ENCODE measurements at regions not wholly inside any gene's neighbourhood (a gene's known extent, or its start where the extent isn't known, plus 50 kb on each side); places are given as distances from the start of the nearest gene placed in this dataset.

- no peaks in the 10 kb centered on the region for H3K9me3 ChIP-seq (ENCODE audit: control insufficient read depth, low read length)
Measured at GRCh38 chr16:86983621-86984020, 333.6 kb downstream of the C16orf95 start.

DNA sequence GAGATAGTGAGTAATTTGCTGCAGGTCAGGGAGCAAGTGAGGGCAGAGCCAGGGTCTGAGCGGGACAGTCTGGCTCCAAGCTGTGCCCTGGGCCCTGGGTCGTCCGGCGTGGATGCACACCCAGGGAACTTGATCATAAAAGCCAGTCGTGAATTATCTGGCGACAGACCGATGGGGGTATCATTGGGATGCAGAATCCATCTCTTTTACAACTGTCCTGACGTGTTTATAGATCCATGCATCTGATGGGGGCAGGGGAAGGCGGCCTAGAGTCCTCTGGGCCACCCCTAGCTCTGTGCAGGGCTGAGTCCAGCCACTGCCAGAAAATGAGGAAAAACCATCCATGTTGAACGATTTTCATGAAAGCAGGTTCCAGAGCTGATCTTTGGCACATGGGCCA lies 332.8 kb downstream of the C16orf95 start:
- H3K36me3 ChIP-seq (ENCODE audit: control insufficient read depth, insufficient read depth, low read length), result no peaks in the 10 kb centered on the region
- WGBS, 2 experiments, result 91 to 93% methylated on average over 10 of the region's 10 CpGs
- H3K4me1 ChIP-seq (ENCODE audit: control insufficient read depth, insufficient read depth, low read length), result no peaks in the 10 kb centered on the region
- H3K27ac ChIP-seq (ENCODE audit: insufficient read depth, low read depth, low read length, poor library complexity, severe bottlenecking), result no peak overlapping the region
- no peaks in the 10 kb centered on the region for H3K9me3 ChIP-seq (ENCODE audit: control insufficient read depth, low read length)
- no peaks in the 10 kb centered on the region for H3K27me3 ChIP-seq (ENCODE audit: control insufficient read depth, insufficient read depth, low read length, poor library complexity, severe bottlenecking)
- no peak overlapping the region for H3K4me3 ChIP-seq (ENCODE audit: insufficient read depth, low read depth, low read length)

More at GRCh38 chr16:86983621-86984020, 333.6 kb downstream of the C16orf95 start:
- H3K4me1 ChIP-seq (ENCODE audit: control insufficient read depth, insufficient read depth, low read length), result no peaks in the 10 kb centered on the region
- H3K27me3 ChIP-seq (ENCODE audit: control insufficient read depth, insufficient read depth, low read length, poor library complexity, severe bottlenecking), result no peaks in the 10 kb centered on the region
- no peaks in the 10 kb centered on the region for H3K36me3 ChIP-seq (ENCODE audit: control insufficient read depth, insufficient read depth, low read length)
- H3K27ac ChIP-seq (ENCODE audit: insufficient read depth, low read depth, low read length, poor library complexity, severe bottlenecking), result no peak overlapping the region
- H3K4me3 ChIP-seq (ENCODE audit: insufficient read depth, low read depth, low read length), result no peak overlapping the region

GRCh38 chr16:86984991-86985647 lies 332.1 kb downstream of the C16orf95 start:
- WGBS, 2 experiments, result 60% methylated on average over 13 of the region's 13 CpGs
- Histone ChIP-seq H3K9me3 (ENCODE audit: control insufficient read depth, low read length) (no peaks in the 10 kb centered on the region), H3K27me3 (ENCODE audit: control insufficient read depth, insufficient read depth, low read length, poor library complexity, severe bottlenecking) (no peaks in the 10 kb centered on the region), H3K4me3 (ENCODE audit: insufficient read depth, low read depth, low read length) (no peak overlapping the region), H3K4me1 (ENCODE audit: control insufficient read depth, insufficient read depth, low read length) (no peaks in the 10 kb centered on the region), H3K27ac (ENCODE audit: insufficient read depth, low read depth, low read length, poor library complexity, severe bottlenecking) (no peak overlapping the region), H3K36me3 (ENCODE audit: control insufficient read depth, insufficient read depth, low read length) (no peaks in the 10 kb centered on the region)

DNA sequence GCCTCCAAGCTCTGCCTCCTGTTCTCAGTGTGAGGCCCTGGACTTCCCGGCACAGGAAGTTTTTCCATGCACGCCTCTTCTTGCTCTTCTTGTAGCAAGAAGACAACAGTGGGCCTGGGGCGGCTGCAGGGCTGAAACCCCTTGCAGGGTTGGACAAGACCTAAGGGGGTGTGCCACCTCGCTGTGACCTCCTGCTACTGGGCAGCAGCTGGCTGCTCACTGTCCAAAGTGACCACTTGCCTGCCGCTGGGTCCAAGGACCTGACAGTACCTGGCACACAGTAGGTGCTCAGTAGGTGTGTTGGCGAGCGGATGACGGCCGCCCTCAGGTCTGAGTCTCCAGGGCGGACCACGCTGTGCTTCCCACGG lies 331.6 kb downstream of the C16orf95 start:
- H3K4me3 ChIP-seq (ENCODE audit: insufficient read depth, low read depth, low read length), result no peak overlapping the region
- H3K9me3 ChIP-seq (ENCODE audit: control insufficient read depth, low read length), result no peaks in the 10 kb centered on the region
- H3K4me1 ChIP-seq (ENCODE audit: control insufficient read depth, insufficient read depth, low read length), result no peaks in the 10 kb centered on the region
- H3K27me3 ChIP-seq (ENCODE audit: control insufficient read depth, insufficient read depth, low read length, poor library complexity, severe bottlenecking), result no peaks in the 10 kb centered on the region
- 83 to 86% methylated on average over 12 of the region's 12 CpGs for WGBS, 2 experiments
- H3K36me3 ChIP-seq (ENCODE audit: control insufficient read depth, insufficient read depth, low read length), result no peaks in the 10 kb centered on the region
- no peak overlapping the region for H3K27ac ChIP-seq (ENCODE audit: insufficient read depth, low read depth, low read length, poor library complexity, severe bottlenecking)

DNA sequence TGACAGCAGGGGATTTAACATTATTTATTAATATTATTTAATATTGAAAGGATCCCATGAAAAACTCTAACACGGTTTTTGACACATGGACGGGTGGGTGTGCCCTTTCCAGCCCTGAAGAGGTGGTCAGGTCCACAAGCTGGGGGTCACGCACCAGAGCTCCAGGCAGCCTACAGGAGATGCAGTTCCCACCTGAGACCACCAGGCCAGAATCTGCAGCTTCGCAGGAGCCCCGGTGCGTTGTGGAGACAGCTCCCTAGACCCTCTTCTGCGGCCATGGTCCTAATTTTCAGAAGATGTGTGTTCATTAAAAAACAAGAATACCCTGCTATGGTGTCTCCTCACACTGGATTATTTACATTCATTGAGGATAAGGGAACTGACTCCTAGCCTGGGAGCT lies 331.1 kb downstream of the C16orf95 start:
- no peaks in the 10 kb centered on the region for H3K9me3 ChIP-seq (ENCODE audit: control insufficient read depth, low read length)
- no peak overlapping the region for H3K27ac ChIP-seq (ENCODE audit: insufficient read depth, low read depth, low read length, poor library complexity, severe bottlenecking)
- H3K36me3 ChIP-seq (ENCODE audit: control insufficient read depth, insufficient read depth, low read length), result no peaks in the 10 kb centered on the region
- H3K4me1 ChIP-seq (ENCODE audit: control insufficient read depth, insufficient read depth, low read length), result no peaks in the 10 kb centered on the region
- no peaks in the 10 kb centered on the region for H3K27me3 ChIP-seq (ENCODE audit: control insufficient read depth, insufficient read depth, low read length, poor library complexity, severe bottlenecking)
- no peak overlapping the region for H3K4me3 ChIP-seq (ENCODE audit: insufficient read depth, low read depth, low read length)
- 82 to 84% methylated on average over 7 of the region's 7 CpGs for WGBS, 2 experiments

DNA sequence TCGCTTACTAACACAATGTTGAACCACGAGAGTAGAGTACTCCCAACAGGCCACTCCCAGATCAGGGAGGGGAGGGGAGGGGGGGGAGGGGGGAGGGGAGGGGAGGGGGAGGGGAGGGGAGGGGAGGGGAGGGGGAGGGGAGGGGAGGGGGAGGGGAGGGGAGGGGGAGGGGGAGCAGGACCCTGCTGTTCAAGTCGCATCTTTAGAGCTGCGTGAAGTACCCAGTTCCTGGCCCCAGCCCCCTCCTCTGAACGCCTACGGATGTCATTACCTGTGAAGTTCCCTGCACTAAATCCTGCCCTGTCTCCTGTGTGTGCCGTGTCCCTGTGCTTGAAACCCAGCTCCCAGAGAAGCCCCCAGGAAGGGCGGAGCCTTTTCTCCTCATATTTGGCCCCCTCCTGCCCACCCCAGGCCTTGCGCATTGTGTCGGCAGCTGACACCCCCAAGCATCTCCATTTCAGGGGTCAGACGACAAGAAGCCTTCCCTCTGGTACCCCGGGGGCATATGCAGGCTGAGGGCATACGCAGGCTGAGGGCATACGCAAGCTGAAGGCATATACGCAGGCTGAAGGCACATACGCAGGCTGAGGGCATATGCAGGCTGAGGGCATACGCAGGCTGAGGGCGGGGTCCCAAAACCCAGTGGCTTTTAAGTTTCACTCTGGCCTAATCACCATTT lies 330.2 kb downstream of the C16orf95 start:
- Histone ChIP-seq H3K27ac (ENCODE audit: insufficient read depth, low read depth, low read length, poor library complexity, severe bottlenecking) (no peak overlapping the region), H3K27me3 (ENCODE audit: control insufficient read depth, insufficient read depth, low read length, poor library complexity, severe bottlenecking) (no peaks in the 10 kb centered on the region), H3K36me3 (ENCODE audit: control insufficient read depth, insufficient read depth, low read length) (no peaks in the 10 kb centered on the region), H3K4me3 (ENCODE audit: insufficient read depth, low read depth, low read length) (no peak overlapping the region), H3K4me1 (ENCODE audit: control insufficient read depth, insufficient read depth, low read length) (no peaks in the 10 kb centered on the region), H3K9me3 (ENCODE audit: control insufficient read depth, low read length) (no peaks in the 10 kb centered on the region)
- WGBS, 2 experiments, result 91 to 92% methylated on average over 18 of the region's 18 CpGs

DNA sequence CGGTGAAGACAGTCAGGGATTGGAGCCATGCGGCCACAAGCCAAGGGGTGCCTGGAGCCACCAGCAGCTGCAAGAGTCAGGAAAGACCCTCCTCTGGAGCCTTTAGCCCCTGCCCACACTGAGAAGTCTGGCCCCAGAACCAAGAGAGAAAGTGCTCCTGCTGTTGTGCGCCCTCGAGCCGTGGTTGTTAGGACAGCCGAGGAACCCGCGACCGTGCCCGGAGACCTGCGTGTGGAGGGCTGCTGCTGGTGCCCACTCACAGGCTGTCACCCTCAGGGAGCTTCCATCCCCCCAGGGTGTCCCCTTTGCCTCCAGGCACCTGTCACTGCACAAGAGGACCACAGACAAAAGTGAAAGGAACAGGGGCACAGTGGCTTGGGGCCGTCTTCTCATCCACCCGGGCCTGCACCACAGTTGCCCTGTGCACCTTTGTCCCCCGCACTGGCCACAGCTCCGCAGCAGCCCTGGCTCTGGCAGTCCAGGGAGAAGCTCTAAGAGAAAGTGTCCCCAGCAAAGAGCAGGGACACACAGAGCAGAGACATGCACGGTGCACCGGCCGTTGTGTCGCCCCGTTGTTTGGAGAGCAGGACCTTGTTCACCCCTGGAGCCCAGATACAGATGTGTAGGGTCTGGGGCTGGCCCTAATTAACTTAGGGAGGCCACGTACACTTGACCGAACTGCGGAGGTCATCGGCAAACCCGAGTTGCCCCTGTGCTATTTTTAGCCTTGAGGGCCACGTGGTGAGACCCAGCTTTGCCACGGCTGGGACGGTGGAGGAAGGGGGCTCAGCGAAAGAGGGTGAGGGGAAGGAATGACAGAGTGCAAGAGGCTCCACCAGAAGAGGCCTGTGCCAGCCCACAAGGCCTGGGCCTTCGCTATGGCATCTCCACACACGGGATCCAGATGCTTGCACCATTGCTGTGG lies 329.2 kb downstream of the C16orf95 start:
- WGBS, 2 experiments, result 92 to 93% methylated on average over 31 of the region's 31 CpGs
- H3K9me3 ChIP-seq (ENCODE audit: control insufficient read depth, low read length), result no peaks in the 10 kb centered on the region
- no peak overlapping the region for H3K4me3 ChIP-seq (ENCODE audit: insufficient read depth, low read depth, low read length)
- H3K36me3 ChIP-seq (ENCODE audit: control insufficient read depth, insufficient read depth, low read length), result no peaks in the 10 kb centered on the region
- no peaks in the 10 kb centered on the region for H3K4me1 ChIP-seq (ENCODE audit: control insufficient read depth, insufficient read depth, low read length)
- H3K27ac ChIP-seq (ENCODE audit: insufficient read depth, low read depth, low read length, poor library complexity, severe bottlenecking), result no peak overlapping the region
- H3K27me3 ChIP-seq (ENCODE audit: control insufficient read depth, insufficient read depth, low read length, poor library complexity, severe bottlenecking), result no peaks in the 10 kb centered on the region

GRCh38 chr16:86988920-86989696 lies 328.1 kb downstream of the C16orf95 start:
- Histone ChIP-seq H3K27ac (ENCODE audit: insufficient read depth, low read depth, low read length, poor library complexity, severe bottlenecking) (no peak overlapping the region), H3K27me3 (ENCODE audit: control insufficient read depth, insufficient read depth, low read length, poor library complexity, severe bottlenecking) (peaks cover 4% of the 10 kb centered on the region), H3K4me1 (ENCODE audit: control insufficient read depth, insufficient read depth, low read length) (no peaks in the 10 kb centered on the region), H3K9me3 (ENCODE audit: control insufficient read depth, low read length) (no peaks in the 10 kb centered on the region), H3K4me3 (ENCODE audit: insufficient read depth, low read depth, low read length) (no peak overlapping the region), H3K36me3 (ENCODE audit: control insufficient read depth, insufficient read depth, low read length) (no peaks in the 10 kb centered on the region)
- 89 to 90% methylated on average over 25 of the region's 25 CpGs for WGBS, 2 experiments

DNA sequence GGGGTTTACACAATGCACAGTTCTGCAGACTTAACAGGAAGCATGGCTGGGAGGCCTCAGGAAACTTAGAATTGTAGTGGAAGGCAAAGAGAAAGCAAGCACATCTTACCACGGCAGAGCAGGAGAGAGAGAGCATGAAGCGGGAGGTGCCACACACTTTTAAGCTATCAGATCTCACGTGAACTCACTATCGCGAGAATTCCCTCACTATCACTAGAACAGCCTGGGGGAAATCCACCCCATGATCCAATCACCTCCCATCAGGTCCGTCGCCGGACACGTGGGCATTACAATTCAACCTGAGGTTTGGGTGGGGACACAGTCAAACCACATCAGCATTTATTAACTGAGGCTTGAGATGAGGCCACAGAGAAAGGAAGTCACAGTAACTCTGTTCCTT lies 326.7 kb downstream of the C16orf95 start:
- Histone ChIP-seq H3K9me3 (ENCODE audit: control insufficient read depth, low read length) (no peaks in the 10 kb centered on the region), H3K27ac (ENCODE audit: insufficient read depth, low read depth, low read length, poor library complexity, severe bottlenecking) (no peak overlapping the region), H3K27me3 (ENCODE audit: control insufficient read depth, insufficient read depth, low read length, poor library complexity, severe bottlenecking) (peaks cover 4% of the 10 kb centered on the region), H3K4me3 (ENCODE audit: insufficient read depth, low read depth, low read length) (no peak overlapping the region), H3K4me1 (ENCODE audit: control insufficient read depth, insufficient read depth, low read length) (peaks cover 7% of the 10 kb centered on the region), H3K36me3 (ENCODE audit: control insufficient read depth, insufficient read depth, low read length) (no peaks in the 10 kb centered on the region)
- 87 to 90% methylated on average over 9 of the region's 9 CpGs for WGBS, 2 experiments
